ENCODE measurements at regions not wholly inside any gene's neighbourhood (a gene's known extent, or its start where the extent isn't known, plus 50 kb on each side); places are given as distances from the start of the nearest gene placed in this dataset.

GRCh38 chr2:55973673-55974072 is 50.1 kb upstream of the EFEMP1 start:
- Histone ChIP-seq H3K27me3 (replicated peaks; ENCODE audit: control insufficient read depth, insufficient read depth, low read length) (no peaks in the 10 kb centered on the region), H3K4me3 (ENCODE audit: low read depth, low read length) (no peak overlapping the region), H3K4me1 (no peaks in the 10 kb centered on the region), H3K36me3 (ENCODE audit: control insufficient read depth, insufficient read depth, low read length) (no peaks in the 10 kb centered on the region), H3K9me3 (no peaks in the 10 kb centered on the region)
- Mint-ChIP-seq H3K9me3 (ENCODE audit: unreplicated experiment) (no peaks in the 10 kb centered on the region), H3K27me3 (ENCODE audit: insufficient read depth, unreplicated experiment) (peaks cover 4% of the 10 kb centered on the region), H3K4me3 (ENCODE audit: unreplicated experiment) (no peak overlapping the region), H3K4me1 (ENCODE audit: low read depth, unreplicated experiment) (no peaks in the 10 kb centered on the region), H3K36me3 (ENCODE audit: insufficient read depth, unreplicated experiment) (no peaks in the 10 kb centered on the region), H3K27ac (ENCODE audit: unreplicated experiment) (no peak overlapping the region)
- intact Hi-C loops (cut with micrococcal nuclease; ENCODE audit: unreplicated experiment) = no loop called here
- no TSS peak for BruUV-seq (replicated peaks)
- ChIA-PET CTCF (no interaction called here), POLR2A (no interaction called here)
- no peak for TF ChIP-seq CTCF (IDR thresholded peaks at IDR 0.05; ENCODE audit: insufficient read depth in 1 of 2, low read depth in 1 of 2, low read length in 1 of 2, severe bottlenecking in 1 of 2, unreplicated experiment in 1 of 2)
- no peak for DNase-seq

DNA sequence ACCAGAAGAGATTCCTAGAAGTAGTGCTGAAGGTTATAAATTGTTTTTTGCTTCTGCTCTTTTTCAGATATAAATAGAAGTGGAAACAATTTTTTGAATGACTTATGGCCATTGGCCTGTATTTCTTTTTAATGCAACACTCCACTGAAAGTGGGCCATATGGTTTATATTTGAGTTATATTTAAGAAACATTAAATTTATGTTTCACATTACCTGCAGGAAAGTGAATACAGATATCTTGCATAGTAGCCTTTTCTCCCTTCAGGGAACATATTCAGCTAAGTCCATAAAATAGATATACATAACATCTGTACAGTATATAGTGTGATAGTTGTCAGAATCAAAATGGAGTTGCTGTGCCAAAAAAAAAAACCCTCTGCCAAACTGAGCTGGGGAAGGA is 53.1 kb upstream of the EFEMP1 start:
- no peak overlapping the region for H3K4me3 ChIP-seq (ENCODE audit: low read depth, low read length)
- Mint-ChIP-seq H3K27me3 (ENCODE audit: insufficient read depth, unreplicated experiment) (peaks cover 4% of the 10 kb centered on the region), H3K4me1 (ENCODE audit: low read depth, unreplicated experiment) (no peaks in the 10 kb centered on the region), H3K27ac (ENCODE audit: unreplicated experiment) (no peak overlapping the region), H3K9me3 (ENCODE audit: unreplicated experiment) (no peaks in the 10 kb centered on the region), H3K4me3 (ENCODE audit: unreplicated experiment) (no peak overlapping the region), H3K36me3 (ENCODE audit: insufficient read depth, unreplicated experiment) (no peaks in the 10 kb centered on the region)
- BruUV-seq (replicated peaks) = no TSS peak
- peaks cover 2% of the 10 kb centered on the region; the same call in 1 of the 2 replicates for H3K9me3 ChIP-seq
- no peaks in the 10 kb centered on the region; the same call in 1 of the 2 replicates for H3K27me3 ChIP-seq (replicated peaks; ENCODE audit: control insufficient read depth, insufficient read depth, low read length)
- intact Hi-C loops (cut with micrococcal nuclease; ENCODE audit: unreplicated experiment) = no loop called here
- no peaks in the 10 kb centered on the region for H3K4me1 ChIP-seq
- DNase-seq = no peak
- CTCF ChIA-PET = no interaction called here
- POLR2A ChIA-PET = no interaction called here
- no peak for TF ChIP-seq CTCF (IDR thresholded peaks at IDR 0.05; ENCODE audit: insufficient read depth in 1 of 2, low read depth in 1 of 2, low read length in 1 of 2, severe bottlenecking in 1 of 2, unreplicated experiment in 1 of 2)
- H3K36me3 ChIP-seq (ENCODE audit: control insufficient read depth, insufficient read depth, low read length) = no peaks in the 10 kb centered on the region

- POLR2A ChIA-PET = no interaction called here
- CTCF ChIA-PET = no interaction called here
- Histone ChIP-seq H3K9me3 (no peaks in the 10 kb centered on the region), H3K4me1 (no peaks in the 10 kb centered on the region), H3K36me3 (ENCODE audit: control insufficient read depth, insufficient read depth, low read length) (no peaks in the 10 kb centered on the region), H3K4me3 (ENCODE audit: low read depth, low read length) (no peak overlapping the region), H3K27me3 (replicated peaks; ENCODE audit: control insufficient read depth, insufficient read depth, low read length) (no peaks in the 10 kb centered on the region; the same call in 1 of the 2 replicates)
- no TSS peak for BruUV-seq (replicated peaks)
- DNase-seq = no peak
- intact Hi-C loops (cut with micrococcal nuclease; ENCODE audit: unreplicated experiment) = no loop called here
- H3K27ac Mint-ChIP-seq (ENCODE audit: unreplicated experiment) = no peak overlapping the region
- no peak overlapping the region for H3K4me3 Mint-ChIP-seq (ENCODE audit: unreplicated experiment)
- no peaks in the 10 kb centered on the region for H3K4me1 Mint-ChIP-seq (ENCODE audit: low read depth, unreplicated experiment)
- TF ChIP-seq CTCF (IDR thresholded peaks at IDR 0.05; ENCODE audit: insufficient read depth in 1 of 2, low read depth in 1 of 2, low read length in 1 of 2, severe bottlenecking in 1 of 2, unreplicated experiment in 1 of 2) = no peak
- no peaks in the 10 kb centered on the region for H3K36me3 Mint-ChIP-seq (ENCODE audit: insufficient read depth, unreplicated experiment)
- no peaks in the 10 kb centered on the region for H3K9me3 Mint-ChIP-seq (ENCODE audit: unreplicated experiment)
- peaks cover 5% of the 10 kb centered on the region for H3K27me3 Mint-ChIP-seq (ENCODE audit: insufficient read depth, unreplicated experiment)
Measured at GRCh38 chr2:55985406-55985805, 61.8 kb upstream of the EFEMP1 start.
